ENCODE measurements at regions not wholly inside any gene's neighbourhood (a gene's known extent, or its start where the extent isn't known, plus 50 kb on each side); places are given as distances from the start of the nearest gene placed in this dataset.
"Not testable (repeated sequence)": the region's sequence is repeated elsewhere in the genome, so short reads cannot be mapped to it uniquely, and the experiment has no call there.

- no peak overlapping the region for H3K27ac ChIP-seq (ENCODE audit: low read depth, low read length)
- H3K9me2 ChIP-seq (replicated peaks; ENCODE audit: insufficient read depth, low read length) = no peaks in the 10 kb centered on the region
- TF ChIP-seq EZH2phosphoT487 (conservative IDR thresholded peaks at IDR 0.05; ENCODE audit: low read length) (no peak), CTCF (IDR thresholded peaks at IDR 0.05; ENCODE audit: insufficient read depth, low read length, poor library complexity, severe bottlenecking) (no peak)
- no peak overlapping the region for H2AFZ ChIP-seq (ENCODE audit: low read depth, low read length, severe bottlenecking)
- H3K79me2 ChIP-seq (ENCODE audit: insufficient read depth, low read length) = no peaks in the 10 kb centered on the region
- no peaks in the 10 kb centered on the region for H3F3A ChIP-seq (ENCODE audit: insufficient read depth)
- no peaks in the 10 kb centered on the region for H3K9me3 ChIP-seq (ENCODE audit: insufficient read depth, low read length)
- H3K4me2 ChIP-seq (ENCODE audit: low read depth, low read length, poor library complexity, severe bottlenecking) = no peak overlapping the region
- no peaks in the 10 kb centered on the region for H3K36me3 ChIP-seq (ENCODE audit: low read length)
- H3K4me3 ChIP-seq (ENCODE audit: insufficient read depth, low read length, poor library complexity, severe bottlenecking) = no peak overlapping the region
- no peak overlapping the region for H3K9ac ChIP-seq (ENCODE audit: low read length)
- H4K20me1 ChIP-seq (ENCODE audit: low read depth, low read length) = no peaks in the 10 kb centered on the region
- H3K27me3 ChIP-seq (ENCODE audit: low read length) = no peaks in the 10 kb centered on the region
Measured at GRCh38 chr22:23381661-23382427, 198.2 kb downstream of the IGLL1 start.

GRCh38 chr22:23380911-23381310, 199.2 kb downstream of the IGLL1 start:
- TF ChIP-seq CTCF (IDR thresholded peaks at IDR 0.05; ENCODE audit: insufficient read depth, low read length, poor library complexity, severe bottlenecking) = no peak
- TF ChIP-seq EZH2phosphoT487 (conservative IDR thresholded peaks at IDR 0.05; ENCODE audit: low read length) = no peak
- H2AFZ ChIP-seq (ENCODE audit: low read depth, low read length, severe bottlenecking) = no peak overlapping the region
- H3K9me3 ChIP-seq (ENCODE audit: insufficient read depth, low read length) = no peaks in the 10 kb centered on the region
- no peaks in the 10 kb centered on the region for H3K27me3 ChIP-seq (ENCODE audit: low read length)
- no peak overlapping the region for H3K4me3 ChIP-seq (ENCODE audit: insufficient read depth, low read length, poor library complexity, severe bottlenecking)
- H3K79me2 ChIP-seq (ENCODE audit: insufficient read depth, low read length) = no peaks in the 10 kb centered on the region
- no peak overlapping the region for H3K9ac ChIP-seq (ENCODE audit: low read length)
- no peak overlapping the region for H3K4me2 ChIP-seq (ENCODE audit: low read depth, low read length, poor library complexity, severe bottlenecking)
- H3F3A ChIP-seq (ENCODE audit: insufficient read depth) = no peaks in the 10 kb centered on the region
- H3K36me3 ChIP-seq (ENCODE audit: low read length) = no peaks in the 10 kb centered on the region
- no peak overlapping the region for H3K27ac ChIP-seq (ENCODE audit: low read depth, low read length)
- H3K9me2 ChIP-seq (replicated peaks; ENCODE audit: insufficient read depth, low read length) = no peaks in the 10 kb centered on the region
- no peaks in the 10 kb centered on the region for H4K20me1 ChIP-seq (ENCODE audit: low read depth, low read length)

- no peaks in the 10 kb centered on the region for H3K9me2 ChIP-seq (replicated peaks; ENCODE audit: insufficient read depth, low read length)
- TF ChIP-seq CTCF (IDR thresholded peaks at IDR 0.05; ENCODE audit: insufficient read depth, low read length, poor library complexity, severe bottlenecking) (no peak), EZH2phosphoT487 (conservative IDR thresholded peaks at IDR 0.05; ENCODE audit: low read length) (no peak)
- no peak overlapping the region for H3K27ac ChIP-seq (ENCODE audit: low read depth, low read length)
- H3K36me3 ChIP-seq (ENCODE audit: low read length) = no peaks in the 10 kb centered on the region
- H3K9ac ChIP-seq (ENCODE audit: low read length) = no peak overlapping the region
- H4K20me1 ChIP-seq (ENCODE audit: low read depth, low read length) = no peaks in the 10 kb centered on the region
- no peak overlapping the region for H2AFZ ChIP-seq (ENCODE audit: low read depth, low read length, severe bottlenecking)
- H3F3A ChIP-seq (ENCODE audit: insufficient read depth) = no peaks in the 10 kb centered on the region
- no peak overlapping the region for H3K4me2 ChIP-seq (ENCODE audit: low read depth, low read length, poor library complexity, severe bottlenecking)
- H3K79me2 ChIP-seq (ENCODE audit: insufficient read depth, low read length) = no peaks in the 10 kb centered on the region
- H3K9me3 ChIP-seq (ENCODE audit: insufficient read depth, low read length) = no peaks in the 10 kb centered on the region
- no peak overlapping the region for H3K4me3 ChIP-seq (ENCODE audit: insufficient read depth, low read length, poor library complexity, severe bottlenecking)
- H3K27me3 ChIP-seq (ENCODE audit: low read length) = no peaks in the 10 kb centered on the region
Measured at GRCh38 chr22:23380230-23380573, 199.9 kb downstream of the IGLL1 start.

- H3K27me3 ChIP-seq (ENCODE audit: low read length); H3K9ac ChIP-seq (ENCODE audit: low read length); H3K9me3 ChIP-seq (ENCODE audit: insufficient read depth, low read length); H3K79me2 ChIP-seq (ENCODE audit: insufficient read depth, low read length); H2AFZ ChIP-seq (ENCODE audit: low read depth, low read length, severe bottlenecking); H3F3A ChIP-seq (ENCODE audit: insufficient read depth); H3K4me2 ChIP-seq (ENCODE audit: low read depth, low read length, poor library complexity, severe bottlenecking); H3K4me3 ChIP-seq (ENCODE audit: insufficient read depth, low read length, poor library complexity, severe bottlenecking); H3K36me3 ChIP-seq (ENCODE audit: low read length); H3K9me2 ChIP-seq (replicated peaks; ENCODE audit: insufficient read depth, low read length); H3K27ac ChIP-seq (ENCODE audit: low read depth, low read length); H4K20me1 ChIP-seq (ENCODE audit: low read depth, low read length): not testable (repeated sequence)
Measured at GRCh38 chr22:23379540-23380229, 199.4 kb downstream of the BCR start.
